Neural progenitor cell (in vitro differentiated cells): ENCODE measurements at regions not wholly inside any gene's neighbourhood (a gene's known extent, or its start where the extent isn't known, plus 50 kb on each side); places are given as distances from the start of the nearest gene placed in this dataset.
A peak's percentile ranks its signal among the peaks of the same experiment; 100 is the strongest.

ENCODE experiments used
- DNase-seq: peaks from one replicate; pipeline ENCODE4 v3.0.0-alpha.2; 2016; ENCODE audit warnings: low spot score
- H2AFZ ChIP-seq: fragments of 200-600 bp; sonication (generic); replicated peaks from 2 replicates; pipeline ENCODE4 v1.6.1; 2016; ENCODE audit warnings: antibody characterized with exemption
- H3F3A ChIP-seq: fragments of 200-600 bp; sonication (generic); 2 replicates; pipeline ENCODE4 v1.6.1; 2016; ENCODE audit warnings: antibody characterized with exemption, low read depth
- H3K27ac ChIP-seq: fragments of 200-600 bp; sonication (generic); 2 replicates; pipeline ENCODE4 v1.5.1; 2016; ENCODE audit warnings: mild to moderate bottlenecking
- H3K27me3 ChIP-seq: fragments of 200-600 bp; sonication (generic); 2 replicates; pipeline ENCODE4 v1.6.1; 2016; ENCODE audit warnings: mild to moderate bottlenecking, moderate library complexity
- H3K36me3 ChIP-seq: fragments of 200-600 bp; sonication (generic); 2 replicates; pipeline ENCODE4 v1.5.1; 2016
- H3K4me1 ChIP-seq: fragments of 200-600 bp; sonication (generic); 2 replicates; pipeline ENCODE4 v1.6.1; 2016; ENCODE audit warnings: mixed run types
- H3K4me2 ChIP-seq: fragments of 200-600 bp; sonication (generic); 2 replicates; pipeline ENCODE4 v1.6.1; 2016
- H3K4me3 ChIP-seq: fragments of 200-600 bp; sonication (generic); 2 replicates; pipeline ENCODE4 v1.5.1; 2016
- H3K79me2 ChIP-seq: fragments of 200-600 bp; sonication (generic); 2 replicates; pipeline ENCODE4 v1.6.1; 2016; ENCODE audit warnings: low read depth
- H3K9ac ChIP-seq: fragments of 200-600 bp; sonication (generic); 2 replicates; pipeline ENCODE4 v1.6.1; 2016
- H3K9me3 ChIP-seq: fragments of 200-600 bp; sonication (generic); 2 replicates; pipeline ENCODE4 v1.5.1; 2016; ENCODE audit warnings: low read depth
- H4K20me1 ChIP-seq: fragments of 200-600 bp; sonication (generic); 2 replicates; pipeline ENCODE4 v1.6.1; 2016; ENCODE audit warnings: low read depth
- H3K27ac Mint-ChIP-seq: 3 replicates; pipeline ENCODE4 v1.8.0; 2021; ENCODE audit warnings: mixed read lengths
- H3K27me3 Mint-ChIP-seq: 2 replicates; pipeline ENCODE4 v1.8.0; 2022; ENCODE audit warnings: low read depth, mild to moderate bottlenecking, inconsistent platforms, moderate library complexity, mixed read lengths; ENCODE audit not compliant: insufficient read depth
- H3K36me3 Mint-ChIP-seq: 3 replicates; pipeline ENCODE4 v1.8.0; 2021; ENCODE audit warnings: mixed read lengths
- H3K4me1 Mint-ChIP-seq: 3 replicates; pipeline ENCODE4 v1.8.0; 2021; ENCODE audit warnings: mixed read lengths
- H3K4me3 Mint-ChIP-seq: 3 replicates; pipeline ENCODE4 v1.8.0; 2021; ENCODE audit warnings: mild to moderate bottlenecking, moderate library complexity, mixed read lengths
- H3K9me3 Mint-ChIP-seq: 3 replicates; pipeline ENCODE4 v1.8.0; 2020; ENCODE audit warnings: mixed read lengths
- EZH2 ChIP-seq: fragments of 200-600 bp; sonication (generic); IDR thresholded peaks from 2 replicates; pipeline ENCODE4 v1.6.1; 2017; ENCODE audit warnings: antibody characterized with exemption, mild to moderate bottlenecking, moderate library complexity
- EZH2phosphoT487 ChIP-seq: fragments of 200-600 bp; sonication (generic); IDR thresholded peaks from 2 replicates; pipeline ENCODE4 v1.6.1; 2017; ENCODE audit warnings: antibody characterized with exemption
- TF ChIP-seq, protein P1 (sequence below): fragments of 200-600 bp; sonication (generic); IDR thresholded peaks from 2 replicates; pipeline ENCODE4 v1.5.1; 2017; ENCODE audit warnings: antibody characterized with exemption, mild to moderate bottlenecking

DNA sequence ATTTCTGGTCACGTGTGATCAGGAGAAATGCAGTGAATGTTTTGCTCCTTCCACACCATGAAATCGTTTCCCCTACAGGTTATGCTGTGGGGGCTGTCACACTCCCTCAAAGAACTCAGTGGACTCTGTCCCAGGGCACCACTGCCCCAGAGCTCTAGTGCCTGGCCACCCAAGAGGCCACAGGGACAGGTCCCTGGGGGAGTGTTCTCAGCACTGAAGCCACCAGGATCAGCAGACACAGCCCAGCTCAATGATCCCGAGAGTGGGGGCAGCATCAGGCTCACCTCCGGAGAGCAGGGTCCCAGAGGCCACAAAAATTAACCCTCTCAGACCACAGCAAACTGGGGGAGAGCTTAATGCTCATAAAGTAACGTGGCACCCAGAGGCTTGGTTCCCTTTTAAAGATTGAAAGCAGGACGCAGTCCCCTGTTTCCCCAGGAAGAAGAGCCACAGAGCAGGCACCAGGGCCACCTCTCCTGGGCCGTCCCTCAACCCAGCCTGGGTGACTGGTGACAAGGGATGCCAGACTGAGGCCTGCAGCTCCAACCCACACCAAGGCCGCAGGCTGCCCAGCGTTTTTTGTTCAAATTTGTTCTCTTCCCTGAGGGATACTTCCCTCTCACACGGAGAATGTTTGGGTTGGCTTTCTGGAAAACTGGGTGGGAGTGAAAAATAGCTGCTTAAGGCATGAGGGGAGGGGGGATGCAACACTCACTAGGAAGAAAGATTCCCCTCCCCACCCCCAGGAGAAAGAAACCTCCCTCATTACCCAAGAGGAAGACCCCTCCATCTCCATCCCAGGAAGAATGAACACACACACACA, 123.3 kb upstream of the IGF1R start:
- no peak overlapping the region for H3K4me3 ChIP-seq
- H3K9me3 ChIP-seq = no peaks in the 10 kb centered on the region
- peak overlapping the region; percentile 50 for H2AFZ ChIP-seq
- H3K36me3 ChIP-seq = no peaks in the 10 kb centered on the region
- no peaks in the 10 kb centered on the region for H3K4me1 ChIP-seq
- Mint-ChIP-seq H3K27me3 (peaks cover 14% of the 10 kb centered on the region), H3K4me3 (peak overlapping the region; percentile 18), H3K36me3 (no peaks in the 10 kb centered on the region), H3K27ac (peak overlapping the region; percentile 98), H3K4me1 (peaks cover 22% of the 10 kb centered on the region), H3K9me3 (no peaks in the 10 kb centered on the region)
- H3K27ac ChIP-seq = no peak overlapping the region
- TF ChIP-seq EZH2 (no peak), EZH2phosphoT487 (no peak)
- TF ChIP-seq, protein P1, sequence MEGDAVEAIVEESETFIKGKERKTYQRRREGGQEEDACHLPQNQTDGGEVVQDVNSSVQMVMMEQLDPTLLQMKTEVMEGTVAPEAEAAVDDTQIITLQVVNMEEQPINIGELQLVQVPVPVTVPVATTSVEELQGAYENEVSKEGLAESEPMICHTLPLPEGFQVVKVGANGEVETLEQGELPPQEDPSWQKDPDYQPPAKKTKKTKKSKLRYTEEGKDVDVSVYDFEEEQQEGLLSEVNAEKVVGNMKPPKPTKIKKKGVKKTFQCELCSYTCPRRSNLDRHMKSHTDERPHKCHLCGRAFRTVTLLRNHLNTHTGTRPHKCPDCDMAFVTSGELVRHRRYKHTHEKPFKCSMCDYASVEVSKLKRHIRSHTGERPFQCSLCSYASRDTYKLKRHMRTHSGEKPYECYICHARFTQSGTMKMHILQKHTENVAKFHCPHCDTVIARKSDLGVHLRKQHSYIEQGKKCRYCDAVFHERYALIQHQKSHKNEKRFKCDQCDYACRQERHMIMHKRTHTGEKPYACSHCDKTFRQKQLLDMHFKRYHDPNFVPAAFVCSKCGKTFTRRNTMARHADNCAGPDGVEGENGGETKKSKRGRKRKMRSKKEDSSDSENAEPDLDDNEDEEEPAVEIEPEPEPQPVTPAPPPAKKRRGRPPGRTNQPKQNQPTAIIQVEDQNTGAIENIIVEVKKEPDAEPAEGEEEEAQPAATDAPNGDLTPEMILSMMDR = no peak
- no peak overlapping the region for H3K4me2 ChIP-seq
- H3K27me3 ChIP-seq = no peaks in the 10 kb centered on the region
- no peaks in the 10 kb centered on the region for H3K79me2 ChIP-seq
- H4K20me1 ChIP-seq = no peaks in the 10 kb centered on the region
- H3F3A ChIP-seq = no peaks in the 10 kb centered on the region
- DNase-seq = no peak
- no peak overlapping the region for H3K9ac ChIP-seq

DNA sequence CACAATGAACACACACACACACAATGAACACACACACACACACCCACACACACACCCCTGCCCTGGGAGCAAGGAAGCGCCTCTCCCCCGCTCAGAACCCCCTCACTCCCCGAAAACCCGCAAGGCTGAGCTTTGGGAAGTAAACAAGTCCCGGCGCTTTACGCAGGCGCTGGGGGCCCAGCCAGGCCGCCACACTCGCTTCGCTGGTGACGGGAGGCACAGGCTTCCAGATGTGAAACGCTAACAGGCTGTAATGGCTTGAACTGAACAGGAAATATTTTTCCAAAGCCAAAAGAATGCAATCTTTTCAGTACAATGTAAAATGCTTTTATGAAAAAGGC, 122.7 kb upstream of the IGF1R start:
- Mint-ChIP-seq H3K4me1 (peaks cover 22% of the 10 kb centered on the region), H3K27ac (no peak overlapping the region), H3K27me3 (peaks cover 14% of the 10 kb centered on the region), H3K4me3 (no peak overlapping the region), H3K9me3 (no peaks in the 10 kb centered on the region), H3K36me3 (no peaks in the 10 kb centered on the region)
- H3K4me3 ChIP-seq = no peak overlapping the region
- no peak for DNase-seq
- no peaks in the 10 kb centered on the region for H3K27me3 ChIP-seq
- no peaks in the 10 kb centered on the region for H3K9me3 ChIP-seq
- H3K4me1 ChIP-seq = no peaks in the 10 kb centered on the region
- no peak overlapping the region for H3K27ac ChIP-seq
- H4K20me1 ChIP-seq = no peaks in the 10 kb centered on the region
- H2AFZ ChIP-seq = no peak overlapping the region
- no peak overlapping the region for H3K9ac ChIP-seq
- TF ChIP-seq EZH2phosphoT487 (no peak), EZH2 (no peak)
- TF ChIP-seq, protein P1 = no peak
- no peak overlapping the region for H3K4me2 ChIP-seq
- no peaks in the 10 kb centered on the region for H3K79me2 ChIP-seq
- no peaks in the 10 kb centered on the region for H3K36me3 ChIP-seq
- H3F3A ChIP-seq = no peaks in the 10 kb centered on the region

DNA sequence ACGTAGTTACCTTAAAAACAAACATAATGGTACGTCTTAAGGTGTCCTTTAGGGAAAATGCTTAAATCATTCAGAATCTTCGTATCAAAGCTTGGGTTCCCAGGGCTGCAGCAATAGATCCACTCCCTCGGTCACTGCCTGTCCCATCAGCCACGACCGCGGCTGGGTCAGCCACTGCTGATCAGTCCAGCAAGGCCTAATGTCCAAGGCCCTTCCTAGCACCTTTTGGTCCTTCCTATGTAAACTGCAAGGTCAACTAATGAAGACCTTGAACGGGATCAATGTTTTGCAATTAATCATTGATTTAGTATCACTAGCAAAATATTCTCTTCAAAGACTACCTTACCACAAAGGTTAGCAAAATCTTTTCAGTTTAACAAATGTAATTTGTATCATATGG, 122.2 kb upstream of the IGF1R start:
- Mint-ChIP-seq H3K4me1 (peaks cover 22% of the 10 kb centered on the region), H3K9me3 (no peaks in the 10 kb centered on the region), H3K4me3 (no peak overlapping the region), H3K27me3 (peaks cover 12% of the 10 kb centered on the region), H3K27ac (no peak overlapping the region), H3K36me3 (no peaks in the 10 kb centered on the region)
- H2AFZ ChIP-seq = no peak overlapping the region
- no peaks in the 10 kb centered on the region for H3K36me3 ChIP-seq
- H3K4me2 ChIP-seq = no peak overlapping the region
- H3K4me3 ChIP-seq = no peak overlapping the region
- no peak for DNase-seq
- H3K9ac ChIP-seq = no peak overlapping the region
- H3K27me3 ChIP-seq = no peaks in the 10 kb centered on the region
- no peaks in the 10 kb centered on the region for H4K20me1 ChIP-seq
- no peaks in the 10 kb centered on the region for H3K4me1 ChIP-seq
- TF ChIP-seq EZH2phosphoT487 = no peak
- H3K27ac ChIP-seq = no peak overlapping the region
- H3K9me3 ChIP-seq = no peaks in the 10 kb centered on the region
- H3K79me2 ChIP-seq = no peaks in the 10 kb centered on the region
- H3F3A ChIP-seq = no peaks in the 10 kb centered on the region

DNA sequence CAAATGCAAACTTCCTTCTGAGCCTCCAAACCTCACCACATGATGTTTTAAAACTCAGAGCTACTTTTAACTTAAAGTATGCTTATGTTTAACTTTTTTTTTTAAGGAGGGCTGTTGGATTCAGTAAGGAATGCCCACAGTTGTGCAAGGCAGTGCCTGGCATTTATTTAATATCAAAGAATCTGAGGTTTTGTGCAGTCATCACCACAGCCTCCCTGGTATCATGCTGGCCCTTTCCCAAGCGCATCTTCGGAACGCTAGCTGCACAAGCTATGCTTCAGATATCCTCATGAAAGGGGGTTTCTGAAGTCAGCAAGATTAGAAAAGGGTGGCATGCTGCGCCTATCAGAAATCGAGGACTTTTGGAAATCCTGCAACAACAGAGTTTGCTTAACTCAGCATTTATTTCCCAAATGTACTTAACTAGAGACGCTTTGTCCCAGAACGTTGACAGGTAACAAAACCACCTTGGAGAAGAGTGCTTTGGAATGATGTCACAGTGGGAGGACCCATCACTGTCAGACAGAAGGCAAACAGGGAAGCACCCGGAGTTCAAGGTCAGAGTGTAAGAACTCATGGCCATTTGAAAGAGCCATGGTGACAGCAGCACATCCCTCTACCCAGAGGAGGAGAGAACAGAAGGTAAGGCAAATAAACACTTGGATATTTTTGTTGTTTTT, 120.2 kb upstream of the IGF1R start:
- Mint-ChIP-seq H3K9me3 (no peaks in the 10 kb centered on the region), H3K4me3 (no peak overlapping the region), H3K27ac (no peak overlapping the region), H3K36me3 (no peaks in the 10 kb centered on the region), H3K27me3 (peaks cover 11% of the 10 kb centered on the region), H3K4me1 (peaks cover 22% of the 10 kb centered on the region)
- Histone ChIP-seq H3K4me2 (no peak overlapping the region), H3F3A (no peaks in the 10 kb centered on the region), H2AFZ (no peak overlapping the region), H3K27ac (no peak overlapping the region), H3K36me3 (no peaks in the 10 kb centered on the region), H3K9me3 (no peaks in the 10 kb centered on the region), H3K4me1 (no peaks in the 10 kb centered on the region), H3K9ac (no peak overlapping the region), H3K4me3 (no peak overlapping the region), H3K79me2 (no peaks in the 10 kb centered on the region), H4K20me1 (no peaks in the 10 kb centered on the region), H3K27me3 (no peaks in the 10 kb centered on the region)
- no peak for TF ChIP-seq EZH2phosphoT487
- TF ChIP-seq, protein P1 = no peak
- TF ChIP-seq EZH2 = no peak
- no peak for DNase-seq
